ENCODE measurements at regions not wholly inside any gene's neighbourhood (a gene's known extent, or its start where the extent isn't known, plus 50 kb on each side); places are given as distances from the start of the nearest gene placed in this dataset.

GRCh38 chr7:155153676-155154075 is 83.6 kb downstream of the HTR5A start:
- TF ChIP-seq CTCF (IDR thresholded peaks at IDR 0.05) = no peak
- TF ChIP-seq POLR2A (IDR thresholded peaks at IDR 0.05) = no peak

Data from sigmoid colon (tissue), 3 donors.